Urothelium cell line (cell line): ENCODE measurements at regions not wholly inside any gene's neighbourhood (a gene's known extent, or its start where the extent isn't known, plus 50 kb on each side); places are given as distances from the start of the nearest gene placed in this dataset.
"Not testable (repeated sequence)": the region's sequence is repeated elsewhere in the genome, so short reads cannot be mapped to it uniquely, and the experiment has no call there.

Experiments
- DNase-seq: peaks from one replicate; pipeline ENCODE4 v3.0.0; 2011; ENCODE audit warnings: low spot score, mixed read lengths
- FAIRE-seq: peaks from 2 replicates; lab custom pipeline; 2011; peaks lifted over from hg19 to GRCh38; lab: Jason Lieb, UNC

- no peak for FAIRE-seq
- DNase-seq, result no peak
Observed at GRCh38 chr5:130526708-130527107, 622.4 kb downstream of the CHSY3 start.

GRCh38 chr5:130520211-130520610 lies 615.9 kb downstream of the CHSY3 start:
- no peak for FAIRE-seq

GRCh38 chr5:130514984-130515690 lies 610.9 kb downstream of the CHSY3 start:
- DNase-seq (peak; percentile 17), FAIRE-seq (no peak)

More at GRCh38 chr5:130520211-130520610, 615.9 kb downstream of the CHSY3 start:
- DNase-seq, result peak; percentile 55

- FAIRE-seq (no peak), DNase-seq (no peak)
Observed at GRCh38 chr5:130502702-130503101, 598.4 kb downstream of the CHSY3 start.

GRCh38 chr5:130501151-130501865 lies 597.0 kb downstream of the CHSY3 start:
- no peak for DNase-seq
- no peak for FAIRE-seq

- FAIRE-seq, DNase-seq: not testable (repeated sequence)
Observed at GRCh38 chr5:130500495-130500894, 596.2 kb downstream of the CHSY3 start.

- DNase-seq, result no peak
- no peak for FAIRE-seq
Observed at GRCh38 chr5:130496215-130496614, 592.0 kb downstream of the CHSY3 start.

- DNase-seq (no peak), FAIRE-seq (no peak)
Observed at GRCh38 chr5:130488252-130488651, 584.0 kb downstream of the CHSY3 start.

- FAIRE-seq (no peak), DNase-seq (no peak)
Observed at GRCh38 chr5:130479045-130479804, 575.0 kb downstream of the CHSY3 start.

GRCh38 chr5:130476325-130476724 lies 572.1 kb downstream of the CHSY3 start:
- no peak for FAIRE-seq
- DNase-seq, result no peak

- DNase-seq (no peak), FAIRE-seq (no peak)
Observed at GRCh38 chr5:130462516-130462915, 558.3 kb downstream of the CHSY3 start.

- no peak for FAIRE-seq
Observed at GRCh38 chr5:130455175-130455574, 550.9 kb downstream of the CHSY3 start.

GRCh38 chr5:130452744-130453143 lies 548.5 kb downstream of the CHSY3 start:
- no peak for FAIRE-seq
- DNase-seq, result no peak

More at GRCh38 chr5:130455175-130455574, 550.9 kb downstream of the CHSY3 start:
- no peak for DNase-seq

- FAIRE-seq (no peak), DNase-seq (no peak)
Observed at GRCh38 chr5:130436430-130436829, 532.2 kb downstream of the CHSY3 start.

- FAIRE-seq (no peak), DNase-seq (no peak)
Observed at GRCh38 chr5:130427222-130427955, 523.1 kb downstream of the CHSY3 start.

GRCh38 chr5:130425424-130425823 lies 521.2 kb downstream of the CHSY3 start:
- DNase-seq (no peak), FAIRE-seq (no peak)

GRCh38 chr5:130424341-130424740 lies 520.1 kb downstream of the CHSY3 start:
- FAIRE-seq, result no peak

GRCh38 chr5:130402906-130403305 lies 498.6 kb downstream of the CHSY3 start:
- no peak for DNase-seq
- no peak for FAIRE-seq

More at GRCh38 chr5:130424341-130424740, 520.1 kb downstream of the CHSY3 start:
- no peak for DNase-seq

GRCh38 chr5:130400091-130400490 lies 495.8 kb downstream of the CHSY3 start:
- no peak for FAIRE-seq
- DNase-seq, result peak; percentile 14

GRCh38 chr5:130398825-130399224 lies 494.6 kb downstream of the CHSY3 start:
- DNase-seq (no peak), FAIRE-seq (no peak)

GRCh38 chr5:130397727-130398126 lies 493.5 kb downstream of the CHSY3 start:
- not testable (repeated sequence) for FAIRE-seq, DNase-seq
